WTC11 (cell line): ENCODE measurements at regions not wholly inside any gene's neighbourhood (a gene's known extent, or its start where the extent isn't known, plus 50 kb on each side); places are given as distances from the start of the nearest gene placed in this dataset.

Source experiments
- SP1 ChIP-seq: sonication (generic); formaldehyde crosslinking; conservative IDR thresholded peaks from 2 replicates; pipeline ENCODE4 v1.8.1; 2022; ENCODE audit warnings: missing genetic modification reagents
- ZNF416 ChIP-seq: fragments of 250-450 bp; sonication (Bioruptor Pico); IDR thresholded peaks from 2 replicates; pipeline ENCODE4 v1.9.0; 2021; ENCODE audit warnings: mild to moderate bottlenecking, inconsistent platforms
- TF ChIP-seq, protein P1 (sequence below): fragments of 200-600 bp; IDR thresholded peaks from 2 replicates; pipeline ENCODE4 v1.8.0; 2022; ENCODE audit warnings: antibody characterized with exemption

DNA sequence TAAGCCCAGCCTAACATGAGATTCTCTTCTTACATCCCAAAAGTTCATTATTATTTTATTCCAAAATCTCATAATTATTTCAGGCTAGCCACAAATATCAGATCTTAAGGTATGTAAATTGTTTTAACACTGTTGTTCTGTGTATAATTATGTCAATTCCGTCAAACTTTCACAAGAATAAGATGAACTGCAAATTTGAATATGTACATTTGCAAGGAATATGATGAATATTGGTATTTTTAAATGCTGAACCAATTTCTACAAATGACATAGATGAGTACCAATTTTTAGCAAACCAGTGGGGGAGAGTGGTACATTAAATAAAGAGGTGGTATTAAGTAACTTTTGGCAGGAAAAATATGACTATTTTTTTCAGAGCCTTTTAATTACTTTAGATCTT, 282.3 kb upstream of the MAD2L1 start:
- TF ChIP-seq SP1 (CRISPR knock-in tag), result no peak
- TF ChIP-seq, protein P1, sequence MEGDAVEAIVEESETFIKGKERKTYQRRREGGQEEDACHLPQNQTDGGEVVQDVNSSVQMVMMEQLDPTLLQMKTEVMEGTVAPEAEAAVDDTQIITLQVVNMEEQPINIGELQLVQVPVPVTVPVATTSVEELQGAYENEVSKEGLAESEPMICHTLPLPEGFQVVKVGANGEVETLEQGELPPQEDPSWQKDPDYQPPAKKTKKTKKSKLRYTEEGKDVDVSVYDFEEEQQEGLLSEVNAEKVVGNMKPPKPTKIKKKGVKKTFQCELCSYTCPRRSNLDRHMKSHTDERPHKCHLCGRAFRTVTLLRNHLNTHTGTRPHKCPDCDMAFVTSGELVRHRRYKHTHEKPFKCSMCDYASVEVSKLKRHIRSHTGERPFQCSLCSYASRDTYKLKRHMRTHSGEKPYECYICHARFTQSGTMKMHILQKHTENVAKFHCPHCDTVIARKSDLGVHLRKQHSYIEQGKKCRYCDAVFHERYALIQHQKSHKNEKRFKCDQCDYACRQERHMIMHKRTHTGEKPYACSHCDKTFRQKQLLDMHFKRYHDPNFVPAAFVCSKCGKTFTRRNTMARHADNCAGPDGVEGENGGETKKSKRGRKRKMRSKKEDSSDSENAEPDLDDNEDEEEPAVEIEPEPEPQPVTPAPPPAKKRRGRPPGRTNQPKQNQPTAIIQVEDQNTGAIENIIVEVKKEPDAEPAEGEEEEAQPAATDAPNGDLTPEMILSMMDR, result no peak
- no peak for TF ChIP-seq ZNF416 (CRISPR knock-in tag)
